Sciatic nerve (tissue), 2 donors: ENCODE measurements at regions not wholly inside any gene's neighbourhood (a gene's known extent, or its start where the extent isn't known, plus 50 kb on each side); places are given as distances from the start of the nearest gene placed in this dataset.

Source experiments
- ATAC-seq: fragments of 200-7000 bp; cut with Tn5 transposase; one replicate; pipeline ENCODE4 v1.9.1; 2020; ENCODE audit warnings: mild to moderate bottlenecking, moderate library complexity
- DNase-seq: peaks from one replicate; pipeline ENCODE4 v3.0.0-alpha.2; 2020; ENCODE audit warnings: low spot score
- intact Hi-C: fragments of 100-400 bp; cut with DNase I; formaldehyde crosslinking; loops from one replicate; pipeline ENCODE4 v1.14.2; 2022
- donor health status: DM: no; HTN: no; CAD: no.
- donor health status: DM: no; HTN: no; CAD: no.

- ATAC-seq, result no peak
- intact Hi-C loops, result no loop called here
Measured at GRCh38 chr17:54840885-54841591, 59.6 kb upstream of the TOM1L1 start.

GRCh38 chr17:54841656-54842055 lies 59.0 kb upstream of the TOM1L1 start:
- intact Hi-C loops, result no loop called here
- ATAC-seq (no peak), DNase-seq (no peak)

More at GRCh38 chr17:54840885-54841591, 59.6 kb upstream of the TOM1L1 start:
- DNase-seq, result no peak

- no peak for DNase-seq
- intact Hi-C loops, result no loop called here
- ATAC-seq, result no peak
Measured at GRCh38 chr17:54844233-54844632, 56.4 kb upstream of the TOM1L1 start.

- ATAC-seq (no peak), DNase-seq (no peak)
- intact Hi-C loops, result no loop called here
Measured at GRCh38 chr17:54848368-54848987, 52.2 kb upstream of the TOM1L1 start.

- intact Hi-C loops, result no loop called here
- ATAC-seq, result no peak
- no peak for DNase-seq
Measured at GRCh38 chr17:54849660-54850059, 51.0 kb upstream of the TOM1L1 start.
